ENCODE measurements at regions not wholly inside any gene's neighbourhood (a gene's known extent, or its start where the extent isn't known, plus 50 kb on each side); places are given as distances from the start of the nearest gene placed in this dataset.
A peak's percentile ranks its signal among the peaks of the same experiment; 100 is the strongest.

DNA sequence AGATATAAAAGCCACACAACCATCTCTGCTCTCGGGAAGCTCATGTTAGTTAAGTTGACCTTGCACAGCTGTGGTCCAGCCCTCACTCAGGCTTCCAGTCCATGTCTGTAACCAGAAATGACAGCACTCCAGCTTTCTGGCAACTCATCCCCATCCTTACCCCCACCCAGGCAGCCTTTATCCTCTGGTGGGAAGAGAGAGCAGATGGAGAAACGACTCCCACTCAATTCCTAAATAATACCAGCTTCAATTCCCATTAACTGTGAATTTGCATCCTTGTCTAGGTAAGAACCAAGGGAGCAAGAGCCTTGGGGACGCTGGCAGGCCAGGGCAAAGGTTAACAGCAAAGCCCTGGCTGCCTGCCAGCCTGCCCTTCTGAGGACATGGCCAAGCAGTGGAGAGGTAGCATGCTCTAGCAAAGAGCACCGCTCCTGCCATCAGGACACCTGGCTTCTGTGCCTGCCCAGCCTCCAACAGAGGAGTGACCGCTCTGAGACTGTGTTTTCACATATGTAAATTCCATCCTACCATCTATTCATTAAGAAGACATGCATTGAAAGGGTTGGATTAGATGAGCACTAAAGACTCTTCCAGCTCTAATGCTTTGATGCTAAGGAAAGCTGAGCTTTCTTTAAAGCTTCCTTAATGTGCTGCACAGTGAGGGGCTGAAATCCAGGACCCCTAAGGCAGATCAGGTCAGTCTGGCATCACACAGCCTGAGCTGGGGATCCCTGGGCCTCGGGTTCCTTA is 236.1 kb downstream of the GRIN2B start:
- no peak for DNase-seq

DNA sequence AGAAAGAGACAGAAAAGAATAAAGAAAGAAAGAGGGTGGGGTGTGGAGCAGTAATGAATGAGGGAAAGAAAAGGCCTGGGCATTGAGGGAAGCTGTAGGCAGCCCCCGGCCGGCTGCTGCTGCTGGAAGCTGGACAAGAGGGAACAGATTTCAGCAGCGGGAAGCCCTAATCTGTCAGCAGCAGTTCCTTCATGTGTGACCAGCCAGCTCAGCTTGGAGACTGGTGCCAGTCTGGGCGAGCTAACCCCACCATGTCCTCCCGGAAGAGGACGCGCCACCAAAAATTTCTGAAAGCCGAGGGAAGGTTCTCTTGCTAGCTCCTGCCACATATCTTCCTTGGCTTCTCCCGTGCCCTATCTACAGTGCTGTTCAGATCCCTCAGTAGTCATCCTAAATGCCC is 236.8 kb downstream of the GRIN2B start:
- DNase-seq, result no peak

DNA sequence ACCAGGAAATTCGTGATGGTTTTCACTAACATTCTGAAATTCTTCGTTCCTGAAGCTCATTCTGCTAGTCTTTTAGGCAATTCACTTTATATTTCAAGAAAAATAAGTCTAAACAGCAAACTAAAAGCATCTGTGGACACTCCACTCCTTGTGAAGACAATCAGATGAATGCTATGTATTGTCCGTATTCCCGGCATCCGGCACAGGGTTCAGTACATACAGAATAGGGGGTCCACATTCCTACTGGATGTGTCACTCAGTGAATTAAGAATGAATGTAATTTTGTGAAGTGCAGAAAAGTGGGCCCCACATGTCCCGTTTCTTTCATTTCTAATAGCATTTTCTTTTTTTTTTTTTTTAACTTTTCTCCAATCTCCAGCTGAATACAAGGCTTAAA is 241.3 kb downstream of the GRIN2B start:
- DNase-seq, result no peak

DNA sequence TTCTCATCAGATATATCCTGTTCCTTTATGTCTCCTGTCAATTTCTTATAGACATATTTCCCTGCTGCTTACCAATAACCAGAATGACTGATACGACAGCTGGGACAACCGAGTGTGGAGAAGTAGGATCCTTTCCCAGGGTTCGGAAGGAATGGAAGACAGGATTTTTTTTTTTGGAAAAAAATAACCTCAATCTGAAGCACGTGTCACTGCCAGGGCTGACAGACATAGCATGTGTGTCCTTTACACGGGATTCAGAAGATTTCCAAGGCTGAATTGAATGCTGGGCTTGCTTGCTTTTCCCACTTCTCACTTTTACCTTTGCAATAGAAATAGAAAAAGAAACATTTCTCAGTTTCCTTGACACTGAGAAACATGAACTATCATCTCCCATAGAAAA is 245.7 kb downstream of the GRIN2B start:
- no peak for DNase-seq

DNA sequence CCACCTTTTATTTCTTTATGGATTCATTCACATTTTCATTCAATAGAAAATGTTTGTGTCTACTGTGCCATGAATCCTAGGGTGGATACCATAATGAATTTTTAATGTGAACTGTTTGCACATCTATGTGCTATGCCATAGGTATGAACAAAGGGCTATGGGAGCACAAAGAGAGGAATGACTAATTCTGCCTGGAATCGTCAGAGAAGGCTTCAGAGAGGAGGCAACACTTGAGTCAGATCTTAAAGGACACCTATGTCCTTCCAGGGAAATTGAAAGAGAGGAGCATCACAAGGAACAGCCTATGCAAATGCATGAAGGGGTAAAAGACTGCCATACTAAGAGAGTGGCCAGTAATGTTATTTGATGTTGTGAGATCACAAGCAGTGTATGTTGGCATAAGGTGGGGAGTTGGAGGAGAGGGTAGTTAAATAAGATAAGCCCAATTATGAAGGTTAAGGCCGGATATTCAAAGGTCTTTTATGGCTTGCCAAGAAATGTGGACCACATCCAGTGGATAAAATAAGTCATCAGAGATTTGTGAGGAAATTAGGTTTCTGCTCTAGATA is 246.7 kb downstream of the GRIN2B start:
- no peak for DNase-seq

DNA sequence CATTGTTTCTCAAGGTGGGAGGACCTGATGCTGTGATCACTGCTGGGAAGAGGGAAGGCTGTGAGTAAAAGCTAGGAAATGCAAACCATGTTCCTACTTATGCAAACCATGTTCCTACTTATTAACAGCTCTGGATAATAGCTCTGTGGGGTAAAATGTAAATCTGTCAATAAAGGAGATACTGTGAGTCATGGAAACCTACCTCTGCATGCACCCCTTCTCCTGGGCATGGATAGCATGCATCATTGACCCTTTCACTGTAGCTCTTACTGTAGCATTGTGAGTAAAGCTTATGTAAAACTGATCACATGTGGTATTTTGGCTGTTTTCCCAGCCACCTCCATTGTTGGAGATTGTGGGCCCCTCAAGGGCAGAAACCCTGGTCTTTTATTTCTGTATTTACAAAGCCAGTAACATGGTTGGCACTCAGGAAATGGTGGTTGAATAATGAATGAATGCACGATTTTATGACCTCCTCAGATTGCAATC is 253.7 kb downstream of the GRIN2B start:
- DNase-seq, result peak; percentile 97

DNA sequence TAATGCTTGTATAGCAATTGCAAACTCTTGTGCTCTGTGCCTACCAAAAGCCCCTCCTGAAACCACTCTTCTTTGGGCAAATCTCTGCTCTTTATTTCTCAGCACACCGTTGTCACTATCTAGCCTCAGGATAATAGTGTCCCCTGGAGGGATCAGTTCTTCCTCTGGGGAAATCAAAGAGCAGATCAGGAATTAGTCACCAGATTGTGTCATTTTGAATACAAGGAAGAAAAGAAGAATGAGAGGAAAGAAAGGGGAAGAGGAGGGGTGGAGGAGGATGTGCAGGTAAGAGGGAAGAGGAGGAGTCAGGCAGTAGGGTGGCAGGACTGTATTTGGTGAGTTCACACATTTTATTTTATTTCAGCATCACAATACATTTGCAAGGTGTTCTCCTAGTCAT is 256.4 kb downstream of the GRIN2B start:
- no peak for DNase-seq

DNA sequence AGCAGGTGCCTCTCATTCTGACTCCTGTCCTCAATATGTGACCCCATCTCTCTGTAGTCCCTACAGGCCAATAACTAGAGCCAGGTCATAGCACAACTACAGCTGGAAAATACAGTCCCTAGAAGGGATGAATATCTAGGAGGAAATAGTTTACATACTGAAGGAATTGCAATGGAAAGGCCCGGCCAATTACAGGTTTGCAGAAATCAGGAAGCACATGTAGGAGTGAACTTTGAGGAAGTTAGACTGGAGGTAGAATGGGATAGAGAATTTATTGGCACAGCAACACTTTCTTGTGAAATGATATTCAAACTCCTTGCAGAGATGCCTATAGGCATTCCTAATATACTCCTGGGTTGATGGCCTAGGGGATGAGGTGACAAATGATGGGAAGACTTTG is 257.3 kb downstream of the GRIN2B start:
- DNase-seq, result no peak

DNA sequence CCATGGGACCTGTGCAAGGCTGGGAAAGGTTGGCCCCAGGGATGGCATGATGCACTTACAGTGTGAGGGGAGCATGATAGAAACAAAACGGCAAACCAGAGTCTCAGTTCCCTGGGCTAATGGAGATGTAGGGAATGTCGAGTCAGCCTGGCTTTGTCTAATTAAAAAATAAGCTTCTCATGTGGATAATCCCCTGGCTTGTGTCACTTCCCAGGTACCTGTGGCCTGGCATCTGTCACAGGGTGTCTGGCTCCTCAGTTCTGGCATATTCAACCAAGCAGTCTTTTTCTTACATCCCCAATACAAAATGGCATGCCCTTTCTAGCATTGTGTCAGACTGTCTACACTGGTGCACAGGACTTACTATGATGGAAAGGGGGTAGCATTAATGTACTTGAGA is 261.4 kb downstream of the GRIN2B start:
- DNase-seq, result no peak

DNA sequence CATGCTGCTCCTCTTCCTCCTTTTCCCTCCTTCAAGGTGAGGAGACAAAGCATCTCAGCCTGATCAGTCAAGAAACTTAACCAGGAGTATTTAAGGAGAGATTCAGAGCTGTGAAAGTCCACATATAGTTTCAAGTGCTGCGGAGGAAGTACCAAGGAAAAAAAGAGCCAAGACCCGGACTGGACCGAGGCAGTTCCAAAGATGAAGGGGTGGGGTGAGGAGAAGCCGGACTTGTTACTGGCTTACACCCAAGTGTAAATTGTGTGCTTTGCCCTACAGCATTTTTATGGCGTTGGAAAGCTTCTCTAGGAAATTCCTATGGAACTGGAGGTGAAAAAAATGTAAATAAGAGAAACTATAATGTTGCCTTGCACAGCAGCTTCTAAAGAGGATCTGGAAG is 263.1 kb downstream of the GRIN2B start:
- DNase-seq, result no peak

DNA sequence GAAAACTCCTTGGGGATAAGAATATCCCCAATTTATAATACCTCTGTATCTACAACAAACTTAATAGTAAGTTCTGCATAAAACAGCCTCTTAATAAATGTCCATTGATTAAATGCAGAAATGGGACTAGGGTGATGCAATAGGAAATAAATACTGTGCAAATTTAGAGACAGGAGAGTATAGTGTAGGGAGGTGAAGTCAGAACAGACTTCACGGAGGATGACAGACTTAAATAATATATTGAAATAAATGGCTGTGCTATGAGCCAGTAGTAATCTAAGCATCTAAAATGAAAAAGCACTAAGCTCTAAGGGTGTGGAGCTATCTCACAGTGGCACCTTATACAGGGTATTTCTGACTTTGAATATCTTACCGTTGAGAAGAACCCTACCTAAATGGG is 265.3 kb downstream of the GRIN2B start:
- no peak for DNase-seq

DNA sequence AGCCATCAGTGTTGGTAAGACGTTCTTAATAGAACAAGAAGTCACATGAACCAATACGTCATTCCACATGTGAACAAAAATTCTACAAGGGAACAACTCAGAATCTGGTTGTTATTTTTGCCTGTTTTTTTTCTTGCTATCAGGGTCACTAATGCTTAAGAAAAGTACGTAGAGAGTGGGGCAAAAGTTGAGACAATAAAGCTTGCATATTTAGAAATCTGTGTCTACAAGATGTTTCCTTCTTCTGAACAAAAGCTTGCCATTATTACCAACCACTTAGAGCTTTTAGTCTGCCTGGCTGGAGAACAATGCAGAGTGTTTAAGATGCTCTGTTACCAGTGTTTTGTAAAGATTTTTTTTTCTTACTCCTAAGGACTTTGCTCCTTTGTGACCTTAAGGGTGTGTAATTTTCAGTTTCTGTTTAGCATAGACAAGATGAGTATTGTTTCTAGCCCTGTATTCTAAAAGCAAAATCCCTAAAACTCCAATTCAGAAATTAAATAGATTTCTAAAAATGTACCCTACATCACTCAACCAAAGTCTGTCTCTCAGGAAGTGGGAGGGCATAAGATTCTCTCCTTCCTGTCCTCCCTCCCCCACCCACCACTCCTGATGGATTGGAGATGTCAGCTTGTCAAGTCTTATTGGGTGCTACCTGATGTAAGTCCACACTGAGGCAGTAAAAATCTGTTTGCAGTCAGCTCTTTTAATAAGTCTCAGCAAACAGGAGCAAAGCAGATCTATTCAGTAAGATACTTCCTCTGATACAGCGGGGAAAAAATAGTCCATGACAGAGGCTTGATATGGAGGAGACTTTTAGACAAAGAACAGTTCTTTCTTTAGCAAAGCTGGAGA is 267.6 kb downstream of the GRIN2B start:
- no peak for DNase-seq

DNA sequence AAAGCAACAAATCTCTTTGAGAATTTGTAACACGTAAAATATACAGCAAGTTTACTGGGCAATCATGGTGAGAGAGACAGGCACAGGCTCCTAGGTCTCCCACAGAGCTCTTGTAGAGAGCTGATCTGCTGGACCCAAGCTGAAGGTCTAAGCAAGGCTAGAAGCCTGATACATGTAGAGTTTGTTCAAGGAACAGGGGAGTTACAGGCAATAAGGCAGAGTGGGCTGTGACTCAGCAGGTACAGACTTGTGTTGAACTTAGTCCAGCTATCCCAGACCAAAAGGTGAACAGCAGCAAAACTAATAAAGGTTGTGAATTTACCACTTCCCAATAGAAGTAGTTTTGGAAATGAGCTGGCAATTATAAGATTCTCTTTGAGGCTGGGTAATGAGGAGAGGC is 273.6 kb downstream of the GRIN2B start:
- no peak for DNase-seq

DNA sequence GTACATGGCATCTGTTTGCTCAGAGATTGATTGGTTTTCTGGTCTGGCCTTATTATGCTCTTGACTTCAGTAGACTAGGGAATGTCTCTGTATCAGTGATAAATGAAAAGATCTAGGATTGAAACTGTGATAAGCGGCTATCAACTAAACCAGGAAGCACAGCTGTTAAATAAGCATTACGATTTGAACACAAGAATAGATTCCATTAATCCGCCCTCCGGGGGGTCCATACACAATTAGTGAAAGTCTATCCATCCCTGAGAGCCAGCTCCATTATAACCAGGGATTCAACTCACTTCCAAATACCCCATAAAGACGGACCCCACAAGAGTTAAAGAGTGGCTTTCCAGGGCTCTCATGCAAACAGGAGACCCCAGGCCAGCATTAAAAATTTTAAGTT is 279.0 kb downstream of the GRIN2B start:
- DNase-seq, result peak; percentile 27

DNA sequence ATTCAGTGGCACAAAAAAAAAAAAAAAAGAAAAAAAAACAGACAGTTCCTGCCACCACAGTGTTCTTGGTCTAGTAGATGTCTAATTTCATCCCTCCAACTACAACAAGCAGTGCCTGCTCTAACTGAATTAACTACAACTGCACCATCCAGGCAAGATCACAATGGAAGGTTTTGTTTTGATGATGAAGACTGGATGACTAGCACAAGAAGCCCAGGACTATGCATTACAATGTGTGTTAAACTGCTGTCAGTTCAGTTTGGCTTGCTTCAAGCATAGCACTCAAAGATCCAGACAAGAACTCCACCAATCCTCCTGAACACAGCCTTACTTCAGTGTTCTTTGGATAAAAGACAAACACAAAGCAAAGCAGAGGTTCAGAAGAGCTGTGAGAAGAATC is 279.9 kb downstream of the GRIN2B start:
- DNase-seq, result no peak

DNA sequence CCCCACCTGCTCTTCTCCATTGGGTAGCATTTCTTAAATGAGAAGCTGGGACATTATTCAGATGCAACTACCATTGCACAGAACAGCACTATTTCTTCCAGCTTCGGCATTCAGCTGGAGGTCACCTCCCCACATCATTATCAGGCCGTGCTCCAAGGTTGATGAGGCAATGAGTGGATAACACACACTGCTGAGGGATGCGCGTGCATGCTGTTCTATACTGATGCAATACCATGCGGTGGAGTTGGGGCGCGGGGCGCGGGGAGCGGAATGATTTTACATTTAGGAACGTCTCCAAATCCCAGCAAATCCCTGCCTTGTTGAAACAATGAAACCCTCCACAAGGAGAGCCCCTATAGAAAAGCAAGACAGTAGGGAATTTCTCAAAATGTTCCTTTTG is 283.4 kb downstream of the GRIN2B start:
- no peak for DNase-seq

DNA sequence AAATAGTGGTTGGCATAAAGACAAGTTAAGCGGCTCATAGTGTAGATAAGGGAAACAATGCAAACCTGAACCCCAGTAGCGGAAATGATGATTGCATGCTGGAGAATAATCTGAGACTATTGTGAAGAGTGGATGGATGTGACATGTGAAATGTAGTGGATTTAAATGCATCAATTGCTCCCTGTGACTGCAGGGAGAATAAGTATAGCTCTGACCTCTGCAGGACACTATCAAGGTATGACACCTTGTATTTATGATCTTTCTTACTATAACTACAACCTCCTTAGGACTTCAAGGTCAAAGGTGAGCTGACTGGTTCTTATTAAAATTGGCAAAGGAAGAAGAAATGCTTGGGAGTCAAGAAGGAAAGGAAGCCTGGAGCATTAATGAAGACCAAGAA is 285.6 kb downstream of the GRIN2B start:
- DNase-seq, result no peak

DNA sequence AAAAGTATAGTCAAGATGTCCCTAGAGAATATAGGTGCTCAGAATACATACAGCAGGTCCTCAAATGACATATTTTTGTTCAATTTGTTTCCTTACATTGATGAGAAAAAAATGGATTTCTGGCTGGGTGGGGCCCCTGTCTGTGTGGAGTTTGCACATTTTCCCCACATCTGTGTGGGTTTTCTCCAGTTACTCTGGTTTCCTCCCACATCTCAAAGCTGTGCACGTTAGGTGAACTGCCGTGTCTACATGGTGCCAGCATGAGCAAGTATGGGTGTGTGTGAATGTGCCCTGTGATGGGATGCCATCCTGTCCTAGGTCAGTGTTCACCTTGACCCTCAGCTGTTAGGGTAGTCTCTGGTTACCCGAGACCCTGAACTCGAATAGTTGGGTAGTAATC is 289.1 kb downstream of the GRIN2B start:
- no peak for DNase-seq

DNA sequence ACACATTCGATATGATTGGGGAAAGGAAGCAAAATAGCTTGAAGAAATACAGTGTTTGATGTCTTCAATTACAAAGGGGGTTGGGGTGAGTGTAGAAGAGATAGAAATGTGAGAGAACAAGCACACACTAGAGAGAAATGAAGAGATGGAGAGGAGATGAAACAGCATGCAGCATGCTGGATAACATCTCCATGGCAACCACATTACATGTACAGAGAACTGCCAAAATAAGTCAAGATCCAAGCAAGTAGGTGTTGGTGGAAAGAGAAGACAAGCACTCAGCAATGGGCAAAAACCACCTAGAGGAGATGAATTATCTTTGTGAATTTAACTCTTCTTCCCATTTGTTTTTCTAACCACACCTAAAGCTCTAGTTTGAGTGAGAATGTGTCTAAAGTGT is 289.8 kb downstream of the GRIN2B start:
- no peak for DNase-seq

DNA sequence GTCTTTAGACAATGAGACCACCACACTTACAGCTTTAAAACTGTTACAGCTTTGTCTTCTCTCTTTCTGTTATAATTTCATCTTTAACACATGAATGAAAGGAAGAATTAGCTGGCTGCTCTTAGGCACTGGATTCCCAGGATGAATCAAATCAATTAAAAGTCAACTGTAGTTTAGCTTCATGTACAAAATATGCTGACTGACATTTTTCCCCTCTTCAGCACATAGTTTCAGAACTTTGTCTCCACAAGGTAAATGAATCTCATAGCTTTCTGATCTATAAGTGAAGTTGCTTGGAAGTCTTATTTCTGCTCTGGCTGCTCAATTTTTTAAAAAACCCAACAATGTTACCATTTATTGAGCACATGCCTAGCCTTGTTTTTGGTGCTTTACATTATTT is 293.8 kb downstream of the GRIN2B start:
- DNase-seq, result no peak

DNA sequence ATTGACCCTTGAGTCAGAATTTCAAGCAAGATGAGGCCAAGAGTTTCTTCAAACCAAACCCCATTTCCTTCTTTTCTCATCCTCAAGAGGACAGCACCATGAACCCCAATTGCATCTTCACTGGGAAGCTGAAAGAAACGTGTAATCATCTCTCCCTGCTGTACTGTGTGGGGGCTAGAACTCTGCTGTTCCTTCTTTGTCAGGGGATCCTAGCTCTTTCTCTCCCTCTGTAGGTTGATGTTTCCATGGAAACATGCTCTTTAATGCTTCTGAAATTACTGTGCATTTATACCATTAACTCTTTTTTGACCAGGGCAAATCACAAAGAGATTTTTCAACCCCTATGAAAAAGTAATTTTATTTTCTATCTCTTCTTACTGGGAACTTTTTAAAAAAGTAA is 295.1 kb downstream of the GRIN2B start:
- no peak for DNase-seq

DNA sequence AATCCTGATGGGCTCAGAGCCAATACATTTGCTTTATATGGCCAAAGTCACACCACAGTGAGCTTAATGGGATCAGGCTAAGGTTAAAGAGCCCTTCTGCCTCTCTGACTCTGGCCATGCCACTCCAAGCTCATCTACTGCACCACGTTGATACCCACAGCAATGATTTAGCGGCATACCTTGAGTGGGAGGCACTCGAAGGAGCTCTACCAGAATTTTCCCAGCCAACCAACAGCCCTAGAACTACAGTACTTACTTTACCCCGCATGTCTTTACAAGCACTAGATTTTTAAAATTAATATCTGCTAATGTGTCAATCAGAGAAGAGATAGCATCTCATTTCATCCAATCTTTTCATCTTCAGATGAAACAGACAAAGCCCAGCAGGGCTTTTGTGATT is 300.5 kb downstream of the GRIN2B start:
- no peak for DNase-seq

DNA sequence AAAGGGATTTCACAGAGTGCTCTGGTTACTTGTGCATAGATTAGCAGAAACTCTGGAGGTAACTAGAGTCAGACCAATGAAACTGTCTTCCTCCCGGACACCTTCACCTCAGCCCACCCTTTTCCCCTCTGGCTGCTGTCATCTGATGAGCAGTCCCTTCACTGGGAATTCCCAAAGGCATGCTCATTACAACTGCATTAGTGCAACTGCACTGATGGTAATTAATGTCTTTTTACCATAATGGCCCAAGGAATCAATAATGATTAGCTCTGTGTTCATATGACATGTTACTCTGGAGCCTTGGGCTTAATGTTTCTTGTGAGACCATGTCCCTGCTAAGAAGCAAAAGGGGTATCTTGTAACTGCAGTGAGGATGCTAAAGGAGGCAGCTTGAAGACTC is 304.5 kb downstream of the GRIN2B start:
- no peak for DNase-seq

DNA sequence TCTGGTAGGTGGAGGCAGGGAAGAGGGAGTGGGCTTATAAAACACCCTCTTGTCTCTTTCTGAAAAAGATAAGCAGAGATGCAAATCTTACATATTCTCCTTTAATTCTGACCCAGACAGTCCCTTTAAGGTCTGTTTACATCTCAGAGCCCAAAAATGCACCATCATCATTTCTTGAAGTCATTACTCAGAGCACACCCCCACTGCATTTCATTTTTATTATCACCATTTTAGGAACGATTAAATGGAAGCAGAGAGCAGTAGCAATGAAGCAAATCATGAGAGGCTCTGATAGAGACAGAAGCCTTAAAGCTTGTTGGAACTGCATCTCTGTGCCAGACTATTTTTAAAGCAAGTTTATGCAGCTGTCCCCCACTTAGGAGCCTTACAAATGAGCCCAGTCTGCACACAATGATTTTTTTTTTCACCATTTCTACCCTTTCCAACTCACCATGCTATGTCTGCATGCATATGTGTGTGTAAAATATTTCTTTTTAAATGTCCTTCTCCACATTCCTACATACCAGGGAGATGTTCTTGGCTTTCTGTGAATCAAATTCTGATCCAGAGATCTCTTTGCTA is 311.0 kb downstream of the GRIN2B start:
- peak; percentile 49 for DNase-seq
